ENCODE measurements at regions not wholly inside any gene's neighbourhood (a gene's known extent, or its start where the extent isn't known, plus 50 kb on each side); places are given as distances from the start of the nearest gene placed in this dataset.

- TF ChIP-seq CHD7 (IDR thresholded peaks at IDR 0.05; ENCODE audit: insufficient replicate concordance, low read length) (no peak), TEAD4 (IDR thresholded peaks at IDR 0.05; ENCODE audit: low read depth, low read length) (no peak), GTF2F1 (IDR thresholded peaks at IDR 0.05; ENCODE audit: borderline replicate concordance, low read depth, low read length) (no peak), KDM5A (IDR thresholded peaks at IDR 0.05; ENCODE audit: low read length) (no peak), SP4 (IDR thresholded peaks at IDR 0.05; ENCODE audit: low read length) (no peak), JUND (IDR thresholded peaks at IDR 0.05; ENCODE audit: low read length) (no peak)
Observed at GRCh38 chr2:59703796-59704195, 849.7 kb downstream of the BCL11A start (continued).
